ENCODE measurements at regions not wholly inside any gene's neighbourhood (a gene's known extent, or its start where the extent isn't known, plus 50 kb on each side); places are given as distances from the start of the nearest gene placed in this dataset.

- H3K27me3 ChIP-seq, result no peaks in the 10 kb centered on the region
- H3K4me1 ChIP-seq, result no peaks in the 10 kb centered on the region
- no peaks in the 10 kb centered on the region for H3K9me3 ChIP-seq
- no peak overlapping the region for H3K4me3 ChIP-seq
- DNase-seq (ENCODE audit: low spot score in 2 of 2), result no peak
- intact Hi-C loops (cut with DNase I), result no loop called here
- no peak overlapping the region for H3K27ac ChIP-seq
- no peaks in the 10 kb centered on the region for H3K36me3 ChIP-seq
- no peak for TF ChIP-seq CTCF (IDR thresholded peaks at IDR 0.05)
Measured at GRCh38 chr4:19880206-19880605, 371.5 kb upstream of the SLIT2 start.

GRCh38 chr4:19879330-19879729 lies 372.4 kb upstream of the SLIT2 start:
- H3K27me3 ChIP-seq, result no peaks in the 10 kb centered on the region
- H3K36me3 ChIP-seq, result no peaks in the 10 kb centered on the region
- H3K9me3 ChIP-seq, result no peaks in the 10 kb centered on the region
- H3K4me3 ChIP-seq, result no peak overlapping the region
- intact Hi-C loops (cut with DNase I), result no loop called here
- H3K27ac ChIP-seq, result no peak overlapping the region
- TF ChIP-seq CTCF (IDR thresholded peaks at IDR 0.05), result no peak
- no peak for DNase-seq (ENCODE audit: low spot score in 2 of 2)
- H3K4me1 ChIP-seq, result no peaks in the 10 kb centered on the region

- no peak overlapping the region for H3K4me3 ChIP-seq
- TF ChIP-seq CTCF (IDR thresholded peaks at IDR 0.05), result no peak
- H3K36me3 ChIP-seq, result no peaks in the 10 kb centered on the region
- no peak for DNase-seq (ENCODE audit: low spot score in 2 of 2)
- no peaks in the 10 kb centered on the region for H3K27me3 ChIP-seq
- no peaks in the 10 kb centered on the region for H3K9me3 ChIP-seq
- no peaks in the 10 kb centered on the region for H3K4me1 ChIP-seq
- no peak overlapping the region for H3K27ac ChIP-seq
- intact Hi-C loops (cut with DNase I), result no loop called here
Measured at GRCh38 chr4:19857991-19858390, 393.7 kb upstream of the SLIT2 start.

- Histone ChIP-seq H3K9me3 (no peaks in the 10 kb centered on the region), H3K36me3 (no peaks in the 10 kb centered on the region), H3K4me3 (no peak overlapping the region), H3K27me3 (no peaks in the 10 kb centered on the region), H3K27ac (no peak overlapping the region), H3K4me1 (no peaks in the 10 kb centered on the region)
- no peak for TF ChIP-seq CTCF (IDR thresholded peaks at IDR 0.05)
- DNase-seq (ENCODE audit: low spot score in 2 of 2), result no peak
- intact Hi-C loops (cut with DNase I), result no loop called here
Measured at GRCh38 chr4:19857380-19857779, 394.3 kb upstream of the SLIT2 start.

- intact Hi-C loops (cut with DNase I), result no loop called here
- Histone ChIP-seq H3K27ac (no peak overlapping the region), H3K9me3 (no peaks in the 10 kb centered on the region), H3K27me3 (no peaks in the 10 kb centered on the region), H3K4me1 (no peaks in the 10 kb centered on the region), H3K4me3 (no peak overlapping the region), H3K36me3 (no peaks in the 10 kb centered on the region)
- no peak for TF ChIP-seq CTCF (IDR thresholded peaks at IDR 0.05)
- DNase-seq (ENCODE audit: low spot score in 2 of 2), result no peak
Measured at GRCh38 chr4:19850909-19851308, 400.8 kb upstream of the SLIT2 start.

GRCh38 chr4:19844446-19844845 lies 407.3 kb upstream of the SLIT2 start:
- Histone ChIP-seq H3K27ac (no peak overlapping the region), H3K4me3 (no peak overlapping the region), H3K9me3 (no peaks in the 10 kb centered on the region), H3K27me3 (no peaks in the 10 kb centered on the region), H3K4me1 (no peaks in the 10 kb centered on the region), H3K36me3 (no peaks in the 10 kb centered on the region)
- intact Hi-C loops (cut with DNase I), result no loop called here
- TF ChIP-seq CTCF (IDR thresholded peaks at IDR 0.05), result no peak
- no peak for DNase-seq (ENCODE audit: low spot score in 2 of 2)

Measured in ascending aorta (tissue), 2 donors.